Ishikawa (cell line): ENCODE measurements at regions not wholly inside any gene's neighbourhood (a gene's known extent, or its start where the extent isn't known, plus 50 kb on each side); places are given as distances from the start of the nearest gene placed in this dataset.

ENCODE experiments used
- CEBPB ChIP-seq: IDR thresholded peaks from 2 replicates; pipeline ENCODE4 v1.6.1; 2012
- CREB1 ChIP-seq: IDR thresholded peaks from 2 replicates; pipeline ENCODE4 v1.6.1; 2012; ENCODE audit warnings: low read depth
- EGR1 ChIP-seq: IDR thresholded peaks from 2 replicates; pipeline ENCODE4 v1.6.1; 2012
- EP300 ChIP-seq: IDR thresholded peaks from 2 replicates; pipeline ENCODE4 v1.6.1; 2012; ENCODE audit warnings: borderline replicate concordance
- FOXM1 ChIP-seq: IDR thresholded peaks from 2 replicates; pipeline ENCODE4 v1.6.1; 2012; ENCODE audit warnings: low read depth, borderline replicate concordance
- NFIC ChIP-seq: IDR thresholded peaks from 2 replicates; pipeline ENCODE4 v1.6.1; 2012
- RAD21 ChIP-seq: IDR thresholded peaks from 2 replicates; pipeline ENCODE4 v1.6.1; 2012; ENCODE audit warnings: low read depth
- TAF1 ChIP-seq: IDR thresholded peaks from 2 replicates; pipeline ENCODE4 v1.6.1; 2012; ENCODE audit warnings: low read depth, mild to moderate bottlenecking
- TCF12 ChIP-seq: IDR thresholded peaks from 2 replicates; pipeline ENCODE4 v1.6.1; 2012; ENCODE audit warnings: low read depth
- TEAD4 ChIP-seq: IDR thresholded peaks from 2 replicates; pipeline ENCODE4 v1.6.1; 2012
- USF1 ChIP-seq: IDR thresholded peaks from 2 replicates; pipeline ENCODE4 v1.6.1; 2012
- YY1 ChIP-seq: IDR thresholded peaks from 2 replicates; pipeline ENCODE4 v1.6.1; 2012; ENCODE audit warnings: low read depth
- ZBTB7A ChIP-seq: IDR thresholded peaks from 2 replicates; pipeline ENCODE4 v1.6.1; 2012; ENCODE audit warnings: low read depth
- TF ChIP-seq, protein P1 (sequence below): IDR thresholded peaks from 2 replicates; pipeline ENCODE4 v1.6.1; 2012
- TF ChIP-seq, protein P2 (sequence below): IDR thresholded peaks from 2 replicates; pipeline ENCODE4 v1.6.1; 2012; ENCODE audit warnings: low read depth, mild to moderate bottlenecking

GRCh38 chr1:47617381-47618221, 179.8 kb downstream of the FOXD2 start:
- TF ChIP-seq RAD21, result no peak
- TF ChIP-seq USF1, result no peak
- no peak for TF ChIP-seq EP300
- no peak for TF ChIP-seq TCF12

DNA sequence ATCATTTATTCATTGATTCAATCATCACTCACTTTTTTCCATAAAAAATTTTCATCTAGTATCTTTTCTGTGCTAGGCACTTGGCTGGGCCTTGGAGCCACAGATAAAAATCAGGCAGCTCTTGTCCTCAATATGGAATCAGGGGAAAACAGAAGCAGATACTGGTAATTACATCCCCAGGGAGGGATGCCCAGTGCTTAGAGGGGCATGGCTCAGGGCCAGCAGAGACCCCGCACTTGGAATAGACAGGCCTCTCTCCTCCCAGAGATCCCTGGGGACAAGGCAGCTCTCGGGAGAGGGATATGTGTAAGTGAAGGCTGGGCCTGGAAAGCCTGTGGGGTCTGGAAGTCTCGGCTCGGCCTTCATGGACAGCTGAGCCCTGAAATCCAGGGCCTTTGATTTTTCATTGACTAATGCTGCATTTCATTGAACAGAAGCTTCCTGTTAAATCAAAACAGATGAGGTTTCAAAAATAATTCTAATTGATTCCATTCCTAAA, 180.4 kb downstream of the FOXD2 start:
- TF ChIP-seq YY1 (no peak), TEAD4 (no peak), USF1 (no peak), CREB1 (no peak), CEBPB (no peak), EGR1 (no peak), TCF12 (no peak), FOXM1 (no peak)
- TF ChIP-seq, protein P1, sequence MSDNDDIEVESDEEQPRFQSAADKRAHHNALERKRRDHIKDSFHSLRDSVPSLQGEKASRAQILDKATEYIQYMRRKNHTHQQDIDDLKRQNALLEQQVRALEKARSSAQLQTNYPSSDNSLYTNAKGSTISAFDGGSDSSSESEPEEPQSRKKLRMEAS, result no peak

- no peak for TF ChIP-seq CEBPB
- no peak for TF ChIP-seq TCF12
- TF ChIP-seq FOXM1, result no peak
Observed at GRCh38 chr1:47618830-47619229, 181.0 kb downstream of the FOXD2 start.

DNA sequence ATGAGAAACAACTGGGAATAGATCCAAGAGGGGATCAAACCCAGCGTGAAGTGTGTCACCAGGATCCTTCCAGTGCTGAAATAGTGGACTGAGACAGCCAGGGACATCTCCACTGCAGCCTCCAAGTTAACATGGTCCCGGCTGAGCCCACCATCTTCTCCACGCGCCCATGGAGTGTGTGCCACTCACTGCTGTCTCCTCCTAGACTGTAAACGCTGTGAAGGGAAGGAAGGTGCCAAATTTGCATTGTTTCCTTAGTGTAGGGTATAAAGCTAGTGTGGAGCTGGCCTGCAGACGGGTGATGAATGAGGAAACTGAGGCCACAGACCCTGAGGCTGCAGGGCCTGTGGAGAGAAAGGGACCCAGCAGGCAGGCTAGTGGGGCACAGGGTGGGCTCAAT, 183.6 kb downstream of the FOXD2 start:
- TF ChIP-seq TCF12 (no peak), FOXM1 (no peak), EP300 (no peak), YY1 (no peak)
- TF ChIP-seq, protein P2, sequence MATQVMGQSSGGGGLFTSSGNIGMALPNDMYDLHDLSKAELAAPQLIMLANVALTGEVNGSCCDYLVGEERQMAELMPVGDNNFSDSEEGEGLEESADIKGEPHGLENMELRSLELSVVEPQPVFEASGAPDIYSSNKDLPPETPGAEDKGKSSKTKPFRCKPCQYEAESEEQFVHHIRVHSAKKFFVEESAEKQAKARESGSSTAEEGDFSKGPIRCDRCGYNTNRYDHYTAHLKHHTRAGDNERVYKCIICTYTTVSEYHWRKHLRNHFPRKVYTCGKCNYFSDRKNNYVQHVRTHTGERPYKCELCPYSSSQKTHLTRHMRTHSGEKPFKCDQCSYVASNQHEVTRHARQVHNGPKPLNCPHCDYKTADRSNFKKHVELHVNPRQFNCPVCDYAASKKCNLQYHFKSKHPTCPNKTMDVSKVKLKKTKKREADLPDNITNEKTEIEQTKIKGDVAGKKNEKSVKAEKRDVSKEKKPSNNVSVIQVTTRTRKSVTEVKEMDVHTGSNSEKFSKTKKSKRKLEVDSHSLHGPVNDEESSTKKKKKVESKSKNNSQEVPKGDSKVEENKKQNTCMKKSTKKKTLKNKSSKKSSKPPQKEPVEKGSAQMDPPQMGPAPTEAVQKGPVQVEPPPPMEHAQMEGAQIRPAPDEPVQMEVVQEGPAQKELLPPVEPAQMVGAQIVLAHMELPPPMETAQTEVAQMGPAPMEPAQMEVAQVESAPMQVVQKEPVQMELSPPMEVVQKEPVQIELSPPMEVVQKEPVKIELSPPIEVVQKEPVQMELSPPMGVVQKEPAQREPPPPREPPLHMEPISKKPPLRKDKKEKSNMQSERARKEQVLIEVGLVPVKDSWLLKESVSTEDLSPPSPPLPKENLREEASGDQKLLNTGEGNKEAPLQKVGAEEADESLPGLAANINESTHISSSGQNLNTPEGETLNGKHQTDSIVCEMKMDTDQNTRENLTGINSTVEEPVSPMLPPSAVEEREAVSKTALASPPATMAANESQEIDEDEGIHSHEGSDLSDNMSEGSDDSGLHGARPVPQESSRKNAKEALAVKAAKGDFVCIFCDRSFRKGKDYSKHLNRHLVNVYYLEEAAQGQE, result no peak

DNA sequence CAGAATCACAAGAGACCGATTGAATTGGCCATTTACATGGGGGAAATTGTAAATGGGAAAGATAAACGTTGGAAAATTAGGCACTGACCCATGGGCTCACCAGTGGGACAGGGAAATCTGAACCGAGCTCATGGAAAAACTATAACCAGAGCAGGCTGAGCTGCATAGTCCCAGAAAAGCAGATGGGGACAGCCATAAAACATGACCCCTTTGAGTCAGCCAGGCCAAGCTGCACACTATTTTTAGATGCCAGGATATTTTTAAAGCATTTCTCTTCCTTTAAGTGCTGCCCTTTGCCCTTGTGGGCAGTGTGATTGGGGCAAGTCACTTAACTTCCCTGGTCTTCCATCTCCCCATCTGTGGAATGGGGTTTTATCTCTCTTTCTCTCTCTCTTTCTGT, 184.1 kb downstream of the FOXD2 start:
- TF ChIP-seq TAF1 (no peak), FOXM1 (no peak), ZBTB7A (no peak), TCF12 (no peak), YY1 (no peak), CREB1 (no peak), EGR1 (no peak), TEAD4 (no peak), RAD21 (no peak)
- TF ChIP-seq, protein P1, result no peak

DNA sequence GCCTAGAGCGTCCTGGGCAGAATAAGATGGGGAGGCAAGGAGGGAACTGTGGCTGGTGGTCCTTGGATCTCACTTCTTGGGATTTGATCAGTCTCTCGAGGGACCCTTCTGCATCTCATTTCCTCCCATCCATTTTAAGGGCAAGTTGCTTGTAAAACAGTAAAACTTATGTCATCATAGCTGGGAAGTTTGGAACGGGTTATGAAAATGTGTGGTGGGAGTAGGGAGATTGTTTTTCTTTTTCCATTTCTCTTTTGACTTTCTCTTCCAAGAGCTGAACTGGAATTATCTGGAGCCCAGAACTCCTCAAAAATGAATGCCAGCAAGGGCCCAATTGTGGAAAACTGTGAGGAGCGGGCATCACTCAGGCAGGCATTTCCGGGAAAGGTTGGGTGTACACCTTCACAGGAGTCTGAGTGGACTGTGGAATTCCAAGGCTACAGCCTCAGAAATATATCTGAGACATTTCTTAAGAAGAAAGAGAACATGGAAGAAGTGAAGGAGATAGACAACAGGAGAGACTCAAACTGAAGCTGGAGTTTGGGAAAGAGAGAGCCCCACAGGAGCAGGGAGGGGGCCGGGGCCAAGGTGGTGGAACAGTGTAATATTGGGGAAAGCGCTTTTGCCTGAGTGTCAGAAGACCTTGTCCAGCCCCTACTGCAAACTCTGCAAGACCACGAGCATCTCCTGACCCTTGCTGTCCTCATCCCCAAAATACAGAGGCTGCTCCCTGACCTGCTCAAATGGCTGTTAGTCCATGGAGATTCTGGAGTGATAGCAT, 185.1 kb downstream of the FOXD2 start:
- TF ChIP-seq YY1 (no peak), EGR1 (no peak), CREB1 (no peak), TCF12 (no peak), TEAD4 (no peak), ZBTB7A (no peak), CEBPB (no peak), NFIC (no peak), FOXM1 (no peak), USF1 (no peak), EP300 (no peak), TAF1 (no peak), RAD21 (no peak)
- TF ChIP-seq, protein P1, result no peak
- TF ChIP-seq, protein P2, result no peak
